ENCODE measurements at regions not wholly inside any gene's neighbourhood (a gene's known extent, or its start where the extent isn't known, plus 50 kb on each side); places are given as distances from the start of the nearest gene placed in this dataset.

- Histone ChIP-seq H3K36me3 (replicated peaks; ENCODE audit: insufficient read depth, low read depth) (no peaks in the 10 kb centered on the region), H2AFZ (no peak overlapping the region)
Measured at GRCh38 chr11:19311308-19312030, 70.7 kb upstream of the E2F8 start.

GRCh38 chr11:19307498-19307897 is 66.8 kb upstream of the E2F8 start:
- DNase-seq (ENCODE audit: low spot score) = no peak
- H3K4me3 ChIP-seq = no peak overlapping the region
- H3K27ac ChIP-seq = no peak overlapping the region
- no peaks in the 10 kb centered on the region for H3K9me3 ChIP-seq (ENCODE audit: low read depth)
- H3K79me2 ChIP-seq = no peaks in the 10 kb centered on the region
- no peaks in the 10 kb centered on the region for H4K20me1 ChIP-seq (ENCODE audit: insufficient read depth, poor library complexity, severe bottlenecking)
- TF ChIP-seq EZH2phosphoT487 (IDR thresholded peaks at IDR 0.05; ENCODE audit: low read depth, severe bottlenecking, unreplicated experiment) (no peak), EZH2 (IDR thresholded peaks at IDR 0.05; ENCODE audit: borderline replicate concordance) (no peak), CTCF (IDR thresholded peaks at IDR 0.05; ENCODE audit: poor library complexity) (no peak)
- H3K36me3 ChIP-seq (replicated peaks; ENCODE audit: insufficient read depth, low read depth) = no peaks in the 10 kb centered on the region
- 46% methylated on average over 6 of the region's 6 CpGs for WGBS (ENCODE audit: low lambda C conversion rate, missing lambda C conversion rate)
- H3K4me1 ChIP-seq (ENCODE audit: insufficient read depth) = no peaks in the 10 kb centered on the region
- no peak overlapping the region for H3K4me2 ChIP-seq
- no peak overlapping the region for H2AFZ ChIP-seq
- no peaks in the 10 kb centered on the region for H3K27me3 ChIP-seq
- no peaks in the 10 kb centered on the region for H3K9me2 ChIP-seq (replicated peaks; ENCODE audit: insufficient read depth)

More at GRCh38 chr11:19311308-19312030, 70.7 kb upstream of the E2F8 start:
- H3K4me1 ChIP-seq (ENCODE audit: insufficient read depth) = no peaks in the 10 kb centered on the region
- H3K79me2 ChIP-seq = no peaks in the 10 kb centered on the region
- peak; percentile 76 for DNase-seq (ENCODE audit: low spot score)
- WGBS (ENCODE audit: low lambda C conversion rate, missing lambda C conversion rate) = 48% methylated on average over 3 of the region's 3 CpGs
- peak; percentile 77 for TF ChIP-seq CTCF (IDR thresholded peaks at IDR 0.05; ENCODE audit: poor library complexity)
- TF ChIP-seq EZH2phosphoT487 (IDR thresholded peaks at IDR 0.05; ENCODE audit: low read depth, severe bottlenecking, unreplicated experiment) = no peak
- no peak for TF ChIP-seq EZH2 (IDR thresholded peaks at IDR 0.05; ENCODE audit: borderline replicate concordance)
- H3K4me2 ChIP-seq = no peak overlapping the region
- H3K9me3 ChIP-seq (ENCODE audit: low read depth) = no peaks in the 10 kb centered on the region
- no peak overlapping the region for H3K27ac ChIP-seq
- H3K27me3 ChIP-seq = no peaks in the 10 kb centered on the region
- H4K20me1 ChIP-seq (ENCODE audit: insufficient read depth, poor library complexity, severe bottlenecking) = no peaks in the 10 kb centered on the region
- no peaks in the 10 kb centered on the region for H3K9me2 ChIP-seq (replicated peaks; ENCODE audit: insufficient read depth)
- no peak overlapping the region for H3K4me3 ChIP-seq

- H3K9me3 ChIP-seq (ENCODE audit: low read depth) = no peaks in the 10 kb centered on the region
- no peaks in the 10 kb centered on the region for H3K9me2 ChIP-seq (replicated peaks; ENCODE audit: insufficient read depth)
- no peak overlapping the region for H3K27ac ChIP-seq
- H3K4me1 ChIP-seq (ENCODE audit: insufficient read depth) = no peaks in the 10 kb centered on the region
- no peak overlapping the region for H2AFZ ChIP-seq
- no peaks in the 10 kb centered on the region for H3K79me2 ChIP-seq
- no peaks in the 10 kb centered on the region for H3K36me3 ChIP-seq (replicated peaks; ENCODE audit: insufficient read depth, low read depth)
- TF ChIP-seq EZH2 (IDR thresholded peaks at IDR 0.05; ENCODE audit: borderline replicate concordance) = no peak
- TF ChIP-seq CTCF (IDR thresholded peaks at IDR 0.05; ENCODE audit: poor library complexity) = no peak
- no peak for TF ChIP-seq EZH2phosphoT487 (IDR thresholded peaks at IDR 0.05; ENCODE audit: low read depth, severe bottlenecking, unreplicated experiment)
- no peaks in the 10 kb centered on the region for H4K20me1 ChIP-seq (ENCODE audit: insufficient read depth, poor library complexity, severe bottlenecking)
- DNase-seq (ENCODE audit: low spot score) = no peak
- no peak overlapping the region for H3K4me2 ChIP-seq
- WGBS (ENCODE audit: low lambda C conversion rate, missing lambda C conversion rate) = 84% methylated on average over 9 of the region's 9 CpGs
- no peak overlapping the region for H3K4me3 ChIP-seq
- H3K27me3 ChIP-seq = no peaks in the 10 kb centered on the region
Measured at GRCh38 chr11:19306179-19306944, 65.6 kb upstream of the E2F8 start.
